ENCODE measurements at regions not wholly inside any gene's neighbourhood (a gene's known extent, or its start where the extent isn't known, plus 50 kb on each side); places are given as distances from the start of the nearest gene placed in this dataset.

DNA sequence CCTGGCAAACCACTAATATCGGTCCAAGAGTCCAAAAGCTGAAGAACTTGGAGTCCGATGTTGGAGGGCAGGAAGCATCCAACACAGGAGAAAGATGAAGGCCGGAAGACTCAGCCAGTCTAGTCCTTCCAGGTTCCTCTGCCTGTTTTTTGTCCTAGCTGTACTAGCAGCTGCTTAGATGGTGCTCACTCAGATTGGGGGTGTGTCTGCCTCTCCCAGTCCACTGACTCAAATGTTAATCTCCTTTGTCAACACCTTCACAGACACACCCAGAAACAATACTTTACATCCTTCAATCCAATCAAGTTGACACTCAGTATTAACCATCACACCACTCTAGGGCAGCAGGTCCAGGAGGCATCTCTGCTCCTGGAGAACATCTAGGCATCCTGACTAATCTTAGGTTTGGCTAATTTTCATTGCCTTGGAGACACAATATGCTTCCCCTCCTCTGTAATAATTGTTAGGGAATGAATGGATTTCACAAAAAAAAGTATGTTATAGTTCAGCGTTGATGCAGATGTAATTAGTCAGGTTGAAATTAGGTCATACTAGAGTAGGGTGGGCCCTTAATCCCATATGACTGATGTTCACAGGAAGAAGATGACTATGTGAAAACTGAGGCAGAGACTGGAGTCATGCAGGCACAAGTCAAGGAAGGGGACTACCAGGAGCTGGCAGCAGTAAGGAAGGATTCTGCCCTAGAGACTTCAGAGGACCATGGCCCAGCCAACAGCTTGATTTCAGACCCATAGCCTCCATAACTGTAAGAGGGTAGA, 183.4 kb downstream of the RBM26 start:
- Histone ChIP-seq H3K14ac (ENCODE audit: insufficient read length) (no peak overlapping the region), H2AFZ (ENCODE audit: low read length) (no peak overlapping the region), H2BK15ac (ENCODE audit: low read length) (no peak overlapping the region), H4K20me1 (replicated peaks in 1 of 2; ENCODE audit: control insufficient read depth in 1 of 2, insufficient read depth in 2 of 2, low read length in 2 of 2) (no peaks in the 10 kb centered on the region), H3K23me2 (ENCODE audit: low read depth, low read length) (no peaks in the 10 kb centered on the region; the same call in 1 of the 2 replicates), H3K27me3 (replicated peaks in 1 of 4; ENCODE audit: control insufficient read depth in 3 of 4, extremely low read depth in 1 of 4, insufficient read depth in 3 of 4, low read length in 3 of 4) (no peaks in the 10 kb centered on the region), H3K23ac (ENCODE audit: insufficient read length) (no peak overlapping the region), H4K91ac (replicated peaks; ENCODE audit: insufficient read length, low read length) (no peak overlapping the region), H4K5ac (ENCODE audit: insufficient read length, low read depth, low read length) (no peak overlapping the region), H3K4me2 (ENCODE audit: insufficient read depth in 1 of 2, low read depth in 2 of 2, low read length in 2 of 2) (no peak overlapping the region), H3K9ac (replicated peaks in 1 of 4; ENCODE audit: extremely low read depth in 1 of 4, low read depth in 3 of 4, low read length in 3 of 4) (no peak overlapping the region), H3K79me2 (ENCODE audit: control insufficient read depth in 1 of 2, insufficient read depth in 2 of 2, low read length in 2 of 2) (no peaks in the 10 kb centered on the region), H3K9me3 (ENCODE audit: insufficient read depth in 2 of 2, low read depth in 1 of 2, low read length in 1 of 2) (no peaks in the 10 kb centered on the region), H3K36me3 (ENCODE audit: control insufficient read depth in 2 of 4, insufficient read depth in 4 of 4, low read length in 3 of 4) (no peaks in the 10 kb centered on the region), H2BK120ac (replicated peaks; ENCODE audit: low read depth, low read length) (no peak overlapping the region), H3K4me1 (replicated peaks in 1 of 4; ENCODE audit: control insufficient read depth in 3 of 4, insufficient read depth in 4 of 4, low read length in 3 of 4) (peaks cover 0 to 6% (median 2%) of the 10 kb centered on the region in 4 experiments; a peak in 3 of 7 replicates), H3K79me1 (ENCODE audit: low read depth, low read length) (no peaks in the 10 kb centered on the region), H3K4me3 (ENCODE audit: extremely low read depth in 1 of 4, insufficient read depth in 2 of 4, low read depth in 3 of 4, low read length in 4 of 4) (no peak overlapping the region), H2BK5ac (ENCODE audit: low read depth, low read length) (no peak overlapping the region), H3K56ac (replicated peaks; ENCODE audit: insufficient read length, low read depth, low read length) (no peak overlapping the region), H2AK5ac (ENCODE audit: low read depth, low read length) (no peak overlapping the region), H3K27ac (ENCODE audit: low read depth, low read length) (no peak overlapping the region), H3K4ac (replicated peaks; ENCODE audit: insufficient read length, low read depth, low read length) (no peak overlapping the region), H2BK12ac (ENCODE audit: low read depth, low read length) (no peak overlapping the region), H3K18ac (ENCODE audit: extremely low read depth, low read length) (no peak overlapping the region), H4K8ac (ENCODE audit: extremely low read depth, insufficient read depth, low read length) (no peak overlapping the region), H2BK20ac (ENCODE audit: low read length) (no peak overlapping the region)
- no peak for FAIRE-seq
- CTCF ChIA-PET (ENCODE audit: partially characterized antibody), result interaction anchor here (0.6 kb wide), 1 partner anchor 75 kb away, joined by 3 read pairs; no protein-coding TSS in a partner anchor
- DNase-seq (ENCODE audit: low read depth in 1 of 2, low spot score in 2 of 2), result no peak
- 95% methylated on average over 4 of the region's 4 CpGs; no CpG with 5 or more reads in 1 of the 2 experiments for WGBS, 2 experiments (ENCODE audit: extremely low coverage in 1 of 2, insufficient coverage in 1 of 2, insufficient read length in 1 of 2, insufficient replicate concordance in 2 of 2, low coverage in 1 of 2, low lambda C conversion rate in 2 of 2, missing lambda C conversion rate in 1 of 2)
- TF ChIP-seq, protein P1, sequence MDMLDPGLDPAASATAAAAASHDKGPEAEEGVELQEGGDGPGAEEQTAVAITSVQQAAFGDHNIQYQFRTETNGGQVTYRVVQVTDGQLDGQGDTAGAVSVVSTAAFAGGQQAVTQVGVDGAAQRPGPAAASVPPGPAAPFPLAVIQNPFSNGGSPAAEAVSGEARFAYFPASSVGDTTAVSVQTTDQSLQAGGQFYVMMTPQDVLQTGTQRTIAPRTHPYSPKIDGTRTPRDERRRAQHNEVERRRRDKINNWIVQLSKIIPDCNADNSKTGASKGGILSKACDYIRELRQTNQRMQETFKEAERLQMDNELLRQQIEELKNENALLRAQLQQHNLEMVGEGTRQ (IDR thresholded peaks at IDR 0.05; ENCODE audit: low read length), result no peak
- TF ChIP-seq CBX8 (IDR thresholded peaks at IDR 0.05; ENCODE audit: borderline replicate concordance, low read depth, low read length) (no peak), RNF2 (IDR thresholded peaks at IDR 0.05; ENCODE audit: borderline replicate concordance, low read depth, low read length, missing control alignments, poor library complexity, severe bottlenecking) (no peak), CREB1 (IDR thresholded peaks at IDR 0.05) (no peak), BCL11A (IDR thresholded peaks at IDR 0.05; ENCODE audit: low read depth in 2 of 2, low read length in 2 of 2) (no peak), RXRA (IDR thresholded peaks at IDR 0.05; ENCODE audit: insufficient read depth, low read depth, low read length) (no peak), RAD21 (IDR thresholded peaks at IDR 0.05 in 1 of 2, conservative IDR thresholded peaks at IDR 0.05 in 1 of 2; ENCODE audit: low read depth in 2 of 2, low read length in 2 of 2) (no peak), SIN3A (conservative IDR thresholded peaks at IDR 0.05 in 1 of 2, IDR thresholded peaks at IDR 0.05 in 1 of 2; ENCODE audit: low read depth in 1 of 2, low read length in 2 of 2) (no peak)
- TF ChIP-seq, protein P2, sequence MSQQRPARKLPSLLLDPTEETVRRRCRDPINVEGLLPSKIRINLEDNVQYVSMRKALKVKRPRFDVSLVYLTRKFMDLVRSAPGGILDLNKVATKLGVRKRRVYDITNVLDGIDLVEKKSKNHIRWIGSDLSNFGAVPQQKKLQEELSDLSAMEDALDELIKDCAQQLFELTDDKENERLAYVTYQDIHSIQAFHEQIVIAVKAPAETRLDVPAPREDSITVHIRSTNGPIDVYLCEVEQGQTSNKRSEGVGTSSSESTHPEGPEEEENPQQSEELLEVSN (IDR thresholded peaks at IDR 0.05), result no peak
- POLR2A ChIA-PET (ENCODE audit: partially characterized antibody), result no interaction called here

All from H1 (cell line).